GF-D8 (cell line): ENCODE measurements at regions not wholly inside any gene's neighbourhood (a gene's known extent, or its start where the extent isn't known, plus 50 kb on each side); places are given as distances from the start of the nearest gene placed in this dataset.
"Not testable (repeated sequence)": the region's sequence is repeated elsewhere in the genome, so short reads cannot be mapped to it uniquely, and the experiment has no call there.

Experiments used
- DNase-seq: peaks from one replicate; lab custom pipeline; 2025; lab: John Stamatoyannopoulos, UW

GRCh38 chr12:131229426-131230339 is 276.0 kb downstream of the ADGRD1 start:
- DNase-seq: no peak

DNA sequence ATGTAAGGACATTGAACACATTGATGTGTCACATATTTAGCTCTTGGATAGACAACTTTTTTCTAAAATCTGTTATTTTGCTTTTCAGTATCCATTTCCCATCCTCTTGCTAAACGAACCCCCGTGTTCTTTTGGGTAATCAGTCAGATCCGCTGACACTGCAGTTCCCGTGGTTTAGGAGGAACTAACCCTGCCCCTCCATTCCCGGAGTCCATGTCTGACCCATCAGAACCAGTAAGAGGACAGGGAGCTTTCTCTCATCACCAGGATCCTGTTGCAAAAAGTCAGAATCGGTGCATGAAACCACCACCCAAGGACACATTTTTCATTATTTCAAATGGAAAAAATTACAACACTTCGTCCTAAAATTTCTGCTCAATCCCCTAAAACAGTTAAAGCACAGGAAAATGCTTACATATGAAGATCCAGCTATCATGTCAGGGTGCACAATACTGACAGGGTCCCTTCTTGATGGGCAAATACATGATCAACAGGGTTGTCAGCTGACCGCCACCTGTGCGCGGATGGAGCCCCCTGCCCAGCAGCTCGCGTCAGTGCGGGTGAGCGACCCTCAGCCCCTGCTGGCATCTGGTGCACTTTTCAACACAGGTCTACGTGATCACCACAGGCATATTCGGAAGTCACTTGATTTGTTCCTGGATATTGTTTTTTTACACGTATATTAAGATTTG is 276.8 kb downstream of the ADGRD1 start:
- no peak for DNase-seq

GRCh38 chr12:131231032-131231980 is 277.6 kb downstream of the ADGRD1 start:
- DNase-seq: no peak

DNA sequence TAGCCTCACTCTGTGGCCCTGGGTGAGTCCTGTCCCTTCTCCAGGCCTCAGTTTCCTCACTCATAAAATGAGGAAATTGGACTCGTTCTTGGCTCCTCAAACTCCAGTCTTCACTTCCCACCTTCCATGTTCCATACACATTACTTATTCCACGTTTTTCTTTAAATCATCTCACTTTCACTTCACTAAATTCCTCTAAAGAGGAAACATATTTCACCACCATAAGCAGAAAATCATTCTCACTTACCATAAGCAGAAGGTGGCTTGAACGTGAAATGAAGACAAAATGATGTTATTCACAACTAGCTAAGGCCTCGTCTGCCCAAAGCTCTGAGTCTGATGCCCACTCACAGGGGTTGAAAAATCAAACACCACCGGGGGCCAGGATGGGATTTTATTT is 278.3 kb downstream of the ADGRD1 start:
- no peak for DNase-seq

DNA sequence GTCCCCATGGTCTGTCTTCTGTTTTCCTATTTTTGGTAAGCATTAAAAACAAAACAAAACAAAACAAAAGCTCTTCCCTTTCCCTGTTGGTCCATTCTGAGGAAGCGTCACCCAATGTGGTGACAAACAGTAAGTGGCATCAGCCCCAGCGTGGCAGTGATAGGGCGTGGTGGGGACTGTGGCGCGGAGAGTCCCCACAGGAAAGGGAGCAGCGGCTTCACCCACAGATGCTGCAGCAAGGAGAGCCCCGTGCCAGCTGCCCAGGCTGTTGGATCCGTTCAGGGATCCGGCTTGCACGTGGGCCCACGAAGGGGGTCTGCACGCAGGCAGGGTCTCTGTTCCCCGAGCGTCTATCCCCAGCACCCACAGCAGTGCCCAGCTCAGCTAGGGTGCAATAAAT is 279.2 kb downstream of the ADGRD1 start:
- not testable (repeated sequence) for DNase-seq

DNA sequence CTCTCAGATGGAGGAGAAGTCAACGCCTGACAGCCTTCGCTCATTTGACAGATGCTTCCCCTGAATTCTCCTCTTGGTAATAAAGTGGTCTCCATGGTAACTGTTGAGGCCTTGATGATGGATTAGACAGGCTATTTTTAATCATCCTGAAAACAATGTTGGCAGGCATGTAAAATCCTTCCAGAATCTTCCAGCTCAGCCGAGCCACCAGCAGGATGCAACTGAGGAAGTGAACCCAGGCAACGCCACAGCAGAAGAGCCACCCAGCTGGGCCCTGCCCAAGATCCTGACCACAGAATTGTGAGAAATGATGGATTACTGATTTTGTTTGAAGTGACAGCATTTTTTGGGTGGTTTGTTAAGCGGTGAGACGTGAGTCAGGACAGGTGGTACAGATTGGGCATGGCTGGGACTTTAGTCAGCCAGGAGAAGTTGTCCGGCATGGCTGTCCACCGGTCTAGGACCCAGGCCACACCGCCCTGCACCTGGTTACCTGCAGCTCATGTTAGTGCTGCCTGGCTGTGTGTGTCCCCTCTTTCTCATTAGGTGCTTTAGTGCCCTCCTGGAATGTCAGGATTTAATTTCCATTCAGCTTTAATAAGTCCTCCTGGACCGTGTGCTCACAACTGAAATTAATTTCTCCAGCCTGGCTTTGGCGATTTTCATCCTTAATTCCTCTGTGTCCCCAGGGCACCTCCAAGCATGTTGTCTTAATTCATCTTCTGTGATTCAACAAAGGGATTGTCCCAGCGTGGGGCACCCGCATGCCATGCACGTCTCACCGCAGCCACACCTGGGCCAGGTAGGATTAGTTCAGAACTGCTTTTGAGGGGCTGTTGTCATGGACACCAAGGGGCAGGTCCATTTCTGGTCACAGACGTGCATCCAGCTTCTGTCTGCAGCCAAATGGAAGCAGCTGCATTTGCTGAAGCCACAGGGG is 280.4 kb downstream of the ADGRD1 start:
- not testable (repeated sequence) for DNase-seq

GRCh38 chr12:131234841-131235271 is 281.1 kb downstream of the ADGRD1 start:
- not testable (repeated sequence) for DNase-seq

DNA sequence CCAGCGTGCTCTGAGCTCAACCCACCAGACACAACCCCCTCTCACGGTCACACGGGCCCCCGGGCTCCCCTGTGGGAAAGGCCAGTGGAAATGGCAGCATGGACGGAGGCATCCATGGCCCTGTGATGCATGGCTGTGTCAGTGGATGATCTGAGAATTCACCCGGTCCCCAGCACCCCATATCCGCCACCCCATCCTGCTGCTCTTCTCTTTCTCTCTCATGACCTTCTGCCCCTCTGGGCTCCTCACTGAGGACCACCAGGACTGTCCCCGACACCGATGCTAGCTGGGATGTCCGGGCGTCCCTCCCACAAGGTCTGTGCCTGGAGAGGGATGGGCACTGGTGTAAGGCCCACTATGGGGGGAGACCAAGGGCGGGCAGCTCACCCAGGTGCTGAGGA is 282.2 kb downstream of the ADGRD1 start:
- DNase-seq: no peak

- no peak for DNase-seq
Observed at GRCh38 chr12:131239384-131240094, 285.8 kb downstream of the ADGRD1 start.

DNA sequence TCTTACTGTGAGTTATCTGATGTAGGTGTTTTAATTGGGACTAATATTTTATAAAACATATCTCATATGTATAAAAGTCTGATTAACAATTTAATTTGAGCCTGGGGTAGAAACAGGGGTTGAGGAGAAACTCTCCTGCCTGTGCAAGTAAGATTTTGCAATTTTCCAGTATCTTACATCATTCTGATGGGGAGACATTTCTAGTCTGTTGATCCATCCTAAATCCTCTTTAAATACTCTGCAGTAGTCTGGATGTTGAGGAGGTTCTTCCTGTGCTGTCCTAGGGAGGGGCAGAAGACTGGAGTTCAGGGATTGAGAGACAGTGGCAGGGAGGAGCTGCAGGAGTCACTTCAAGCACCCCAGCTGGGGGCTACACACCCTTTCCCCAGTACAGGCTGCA is 287.8 kb downstream of the ADGRD1 start:
- no peak for DNase-seq

GRCh38 chr12:131242741-131243496 is 289.2 kb downstream of the ADGRD1 start:
- DNase-seq: no peak

- DNase-seq: not testable (repeated sequence)
Observed at GRCh38 chr12:131244157-131244688, 290.5 kb downstream of the ADGRD1 start.

GRCh38 chr12:131245161-131245560 is 291.5 kb downstream of the ADGRD1 start:
- DNase-seq: not testable (repeated sequence)

- no peak for DNase-seq
Observed at GRCh38 chr12:131245564-131246355, 292.1 kb downstream of the ADGRD1 start.

- DNase-seq: not testable (repeated sequence)
Observed at GRCh38 chr12:131247026-131247725, 293.5 kb downstream of the ADGRD1 start.

DNA sequence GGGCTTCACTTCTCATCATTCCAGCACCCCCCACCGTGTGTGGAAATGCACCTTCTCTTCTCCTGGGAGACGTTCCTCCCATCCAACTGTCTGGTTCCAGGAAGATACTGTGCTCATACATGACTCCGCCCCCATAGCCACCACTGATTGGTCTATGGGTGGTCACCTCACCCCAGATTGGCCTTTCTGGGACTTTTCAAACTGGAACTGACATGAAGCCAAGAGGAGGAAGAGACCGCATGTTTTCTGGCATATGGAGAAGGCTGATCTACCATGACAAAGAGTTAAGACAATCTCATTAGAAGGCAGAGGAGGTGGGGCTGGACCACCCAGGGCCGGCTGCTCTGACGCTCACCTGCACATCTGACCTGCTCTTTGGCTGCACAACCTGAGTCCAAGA is 294.2 kb downstream of the ADGRD1 start:
- not testable (repeated sequence) for DNase-seq

DNA sequence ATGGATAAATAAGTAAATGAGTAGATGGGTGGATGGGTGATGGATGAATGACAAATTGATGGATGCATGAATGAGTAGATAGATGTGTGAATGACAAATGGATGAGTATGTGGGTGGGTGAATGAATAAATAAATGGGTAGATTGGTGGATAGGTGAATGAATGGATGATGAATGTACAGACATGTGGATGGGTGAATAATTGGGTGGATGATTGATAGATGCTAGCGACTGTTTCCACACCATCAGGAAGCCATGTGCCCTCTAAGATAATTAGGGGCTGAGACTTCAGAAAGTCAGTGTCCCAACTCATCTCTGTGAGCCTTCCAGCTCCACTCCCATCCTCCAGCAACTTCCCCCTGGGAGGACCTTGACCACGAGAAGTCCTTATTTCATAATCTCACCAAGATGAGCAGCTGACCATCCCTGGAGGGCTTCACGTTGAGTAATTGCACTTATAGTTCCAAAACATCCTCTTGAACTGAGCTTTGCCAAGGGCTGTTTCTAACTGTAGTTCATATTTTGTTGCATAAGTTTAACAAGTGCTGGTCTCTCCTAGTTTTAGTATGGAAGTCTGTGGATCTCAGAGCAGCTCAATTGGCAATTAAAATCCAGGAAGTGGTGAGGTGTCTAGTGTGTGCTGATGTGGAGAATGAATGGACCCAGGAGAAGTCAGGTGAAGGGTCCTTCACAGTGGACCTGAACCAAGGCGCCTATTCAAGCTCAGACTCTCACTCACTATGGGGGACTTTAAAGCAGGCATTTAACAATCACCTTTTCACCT is 295.7 kb downstream of the ADGRD1 start:
- DNase-seq: no peak
